ENCODE measurements at regions not wholly inside any gene's neighbourhood (a gene's known extent, or its start where the extent isn't known, plus 50 kb on each side); places are given as distances from the start of the nearest gene placed in this dataset.

- DNase-seq, result no peak
Observed at GRCh38 chr4:163773940-163774339, 279.4 kb downstream of the TMA16 start.

DNA sequence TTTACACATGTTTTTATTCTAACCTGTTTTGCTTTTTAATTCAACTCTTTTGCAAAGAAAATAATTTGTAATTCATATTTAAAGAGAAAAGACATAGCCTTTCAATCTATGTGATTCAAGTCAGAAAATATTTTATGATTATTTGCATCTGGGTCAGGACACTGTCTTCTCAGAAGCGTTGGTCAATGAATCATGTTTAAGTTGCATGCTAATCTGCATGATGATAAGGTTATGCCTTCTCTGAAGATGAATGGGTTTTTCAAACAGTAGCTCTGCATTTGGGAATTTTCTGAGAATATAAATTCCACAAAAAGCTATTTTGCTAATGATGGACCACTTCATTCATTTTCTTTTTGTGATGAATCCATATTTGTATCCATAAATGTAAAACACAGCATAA, 282.5 kb downstream of the TMA16 start:
- peak; percentile 8 for DNase-seq

- DNase-seq, result no peak
Observed at GRCh38 chr4:163781726-163782125, 287.2 kb downstream of the TMA16 start.

DNA sequence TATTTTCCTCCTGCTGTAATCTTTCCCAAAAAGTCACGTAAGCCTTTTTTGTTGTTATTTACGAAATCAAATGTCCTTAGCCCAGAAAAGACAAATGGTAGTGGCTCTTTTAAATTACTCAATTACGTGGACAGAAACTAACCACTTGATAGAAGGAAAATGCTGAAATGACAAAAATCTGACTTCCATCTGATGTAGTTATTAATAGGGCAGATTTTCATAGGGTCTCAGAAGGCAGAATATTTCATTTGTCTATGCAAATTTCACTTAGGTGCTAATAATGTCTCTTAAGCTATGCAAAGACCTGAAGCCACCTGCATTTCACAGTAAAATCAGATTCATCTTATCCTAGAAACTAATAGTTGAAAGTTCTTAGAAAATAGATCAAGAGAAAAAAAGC, 295.7 kb downstream of the TMA16 start:
- DNase-seq, result no peak

DNA sequence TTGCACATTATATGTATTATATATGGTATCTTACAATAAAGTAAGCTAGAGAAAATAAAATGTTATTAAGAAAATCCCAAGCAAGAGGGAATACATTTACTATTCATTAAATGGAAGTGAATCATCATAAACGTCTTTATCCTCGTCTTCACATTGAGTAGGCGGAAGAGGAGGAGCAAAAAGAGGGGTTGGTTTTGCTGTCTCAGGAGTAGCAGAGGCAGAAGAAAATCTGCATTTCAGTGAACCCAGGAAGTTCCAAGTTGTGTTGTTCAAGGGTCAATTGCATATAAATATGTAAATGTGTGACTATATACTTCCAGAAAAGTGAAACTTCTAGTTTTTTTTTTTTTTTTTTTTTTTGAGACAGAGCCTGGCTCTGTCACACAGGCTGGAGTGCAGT, 301.4 kb downstream of the TMA16 start:
- DNase-seq, result no peak

DNA sequence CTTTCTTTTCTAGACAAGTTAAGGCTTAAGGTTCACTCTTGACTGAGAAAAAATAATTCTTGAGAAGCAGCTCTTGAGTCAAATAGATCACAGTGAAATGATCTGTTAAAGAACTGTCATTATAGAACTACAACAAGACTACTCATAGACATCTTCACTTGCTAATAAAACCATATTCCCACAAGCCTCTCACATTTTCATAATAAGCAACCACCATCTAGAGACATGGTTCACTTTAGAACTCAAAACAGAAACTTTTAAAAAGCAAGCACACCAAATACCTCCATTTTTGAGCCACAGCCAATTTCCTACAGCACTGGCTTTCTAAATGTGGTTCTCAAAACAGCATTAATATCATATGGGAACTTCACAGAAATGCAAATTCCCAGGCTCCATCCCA, 309.5 kb downstream of the TMA16 start:
- no peak for DNase-seq

DNA sequence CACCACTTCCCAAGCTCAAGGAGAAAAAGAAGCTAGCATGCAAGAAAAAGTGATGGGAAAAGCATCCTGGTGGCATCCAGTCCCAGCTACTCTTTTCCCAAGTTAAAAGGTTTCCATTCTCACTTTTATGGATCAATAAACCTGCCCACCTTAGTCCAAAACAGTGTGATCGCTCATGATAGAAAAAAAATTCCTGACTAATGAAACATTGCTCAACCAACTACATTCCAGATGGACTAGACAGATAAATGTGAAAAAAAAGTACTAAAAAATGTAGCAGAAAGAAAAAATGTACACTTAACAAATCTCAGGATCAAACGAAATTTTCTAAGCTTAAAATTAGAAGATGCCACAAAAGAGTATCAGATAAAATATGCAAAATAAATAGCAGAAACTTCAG, 312.2 kb downstream of the TMA16 start:
- no peak for DNase-seq

GRCh38 chr4:163808011-163808410, 313.5 kb downstream of the TMA16 start:
- DNase-seq, result no peak

GRCh38 chr4:163810755-163811154, 316.3 kb downstream of the TMA16 start:
- no peak for DNase-seq

- no peak for DNase-seq
Observed at GRCh38 chr4:163815776-163816175, 321.3 kb downstream of the TMA16 start.

DNA sequence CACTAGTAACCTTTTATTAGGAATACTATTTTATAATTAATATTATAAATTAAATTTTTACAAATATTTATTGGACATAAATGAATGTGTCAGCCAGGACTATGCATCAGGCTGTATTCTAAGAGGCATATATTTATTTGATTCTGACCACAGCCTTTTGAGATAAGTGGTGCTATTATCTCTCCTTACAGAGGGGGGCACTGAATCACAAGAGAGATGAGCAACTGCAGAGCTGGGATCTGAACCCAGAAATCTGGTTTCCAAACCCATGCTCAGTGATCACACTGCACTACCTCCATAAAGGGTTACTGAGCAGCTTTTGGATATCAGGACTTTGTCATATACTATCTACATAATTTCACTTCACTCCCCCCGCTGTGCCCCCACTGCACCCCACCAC, 322.0 kb downstream of the TMA16 start:
- no peak for DNase-seq

DNA sequence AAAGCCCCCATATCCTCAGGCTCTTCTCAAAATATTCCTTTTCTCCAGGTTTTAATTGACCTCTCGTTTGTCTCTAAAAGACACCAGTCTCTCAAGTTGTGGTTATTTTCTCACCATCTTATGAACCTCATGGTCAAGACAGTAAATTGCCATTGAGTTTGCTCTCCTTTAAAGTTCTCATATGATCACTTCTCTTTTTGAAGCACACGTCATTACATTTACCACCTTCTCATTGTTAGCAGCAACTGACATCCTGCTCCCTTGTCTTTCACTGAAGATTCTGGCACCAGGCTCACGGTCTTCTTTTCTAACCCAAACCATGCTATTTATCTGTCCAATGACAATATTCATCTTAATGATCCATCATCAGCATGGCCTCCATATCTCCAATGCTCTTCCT, 324.2 kb downstream of the TMA16 start:
- DNase-seq, result no peak

DNA sequence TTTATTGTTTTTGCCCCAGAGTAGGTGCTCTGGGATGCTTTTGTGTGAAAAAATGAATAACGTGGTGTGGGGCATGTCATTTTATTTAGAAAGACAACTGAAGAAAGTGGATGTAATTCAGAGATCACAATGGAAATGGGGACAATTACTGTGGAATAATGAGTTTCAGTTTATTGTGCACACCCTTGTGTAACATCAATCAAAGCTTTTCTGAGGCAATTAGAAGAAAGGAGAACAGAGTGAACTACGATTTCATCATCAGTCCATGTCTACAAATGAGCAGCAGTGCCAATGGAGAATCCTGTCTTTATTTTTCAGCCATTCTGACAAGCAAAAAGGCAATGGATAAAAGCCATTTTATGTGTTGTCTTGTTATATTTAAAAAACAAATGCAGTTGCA, 339.2 kb downstream of the TMA16 start:
- DNase-seq, result no peak

GRCh38 chr4:163846008-163846407, 351.5 kb downstream of the TMA16 start:
- DNase-seq, result no peak

GRCh38 chr4:163852246-163852645, 357.8 kb downstream of the TMA16 start:
- no peak for DNase-seq

DNA sequence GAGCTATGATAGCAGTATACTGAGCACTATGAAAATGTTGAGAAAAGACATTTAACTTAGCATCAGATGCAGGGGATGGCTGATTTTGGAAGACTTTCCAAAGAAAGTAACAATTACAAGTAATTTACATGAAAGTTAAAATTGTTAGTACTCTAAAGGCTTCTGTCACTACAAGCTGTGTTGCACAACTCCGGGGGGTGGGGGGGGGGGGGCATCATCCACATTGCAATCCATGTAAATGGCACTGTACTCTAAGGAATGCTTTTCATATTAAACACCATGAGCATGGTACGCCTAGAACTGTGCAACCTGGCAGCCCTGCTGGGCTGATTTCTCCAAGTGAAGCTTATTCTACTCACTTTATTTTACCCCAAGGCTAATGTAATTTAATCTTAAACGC, 363.4 kb downstream of the TMA16 start:
- DNase-seq, result no peak

DNA sequence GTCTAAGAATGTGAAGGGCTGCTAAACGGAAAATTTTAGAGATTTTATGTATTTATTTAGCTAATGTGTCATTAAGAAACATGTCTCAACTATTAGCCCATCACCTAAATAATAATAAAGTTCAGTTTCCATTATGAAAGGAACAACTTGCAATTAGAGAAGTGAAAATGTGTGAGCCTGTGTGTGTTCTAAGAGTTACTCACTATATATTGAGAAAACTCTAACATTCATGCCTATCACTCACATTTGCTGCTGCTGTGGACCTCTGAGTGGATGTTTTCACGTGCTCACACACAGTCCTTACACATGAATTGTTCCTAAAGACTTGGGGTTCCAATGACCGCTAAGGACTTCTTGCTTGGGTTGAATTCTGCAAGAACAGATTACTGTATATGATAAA, 364.0 kb downstream of the TMA16 start:
- no peak for DNase-seq

- DNase-seq, result no peak
Observed at GRCh38 chr4:163863082-163863481, 368.6 kb downstream of the TMA16 start.

DNA sequence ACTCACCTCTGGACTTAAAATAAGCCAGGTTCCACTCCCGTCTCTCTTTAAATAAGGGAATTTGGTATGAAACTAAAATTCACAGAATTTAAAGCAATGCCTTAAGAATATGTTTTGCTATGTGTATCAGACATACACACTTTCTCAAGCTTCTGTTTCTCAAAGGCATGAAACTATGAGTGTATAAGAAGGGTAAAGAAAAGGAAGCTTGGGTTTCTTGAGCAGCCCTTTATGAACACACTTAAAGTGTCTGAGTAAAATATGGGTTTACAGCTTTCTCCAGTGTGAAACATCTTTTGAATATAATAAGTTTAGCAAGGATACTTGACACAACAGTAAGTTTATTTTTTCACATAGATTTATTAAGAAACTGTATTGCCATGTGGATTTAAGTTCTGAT, 370.5 kb downstream of the TMA16 start:
- no peak for DNase-seq

- no peak for DNase-seq
Observed at GRCh38 chr4:163866728-163867315, 372.3 kb downstream of the TMA16 start.

GRCh38 chr4:163868445-163868844, 374.0 kb downstream of the TMA16 start:
- DNase-seq, result no peak

DNA sequence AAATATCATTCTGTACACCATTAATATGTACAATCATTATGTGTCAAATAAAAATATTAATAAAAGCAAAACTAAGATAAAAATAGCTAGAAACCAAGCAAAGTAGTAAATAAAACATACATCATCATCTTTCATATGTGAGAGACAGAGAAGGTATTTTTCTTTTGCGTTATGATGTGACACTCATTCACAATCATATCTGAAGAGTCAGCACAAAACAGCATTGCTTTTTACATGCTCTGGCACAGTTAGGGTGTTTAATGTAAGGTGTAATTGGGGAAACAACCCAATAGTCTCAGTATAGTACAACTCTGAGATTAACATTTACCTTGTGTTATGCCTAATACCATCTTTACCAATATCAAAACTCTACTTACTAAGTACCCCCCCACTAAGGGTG, 376.6 kb downstream of the TMA16 start:
- no peak for DNase-seq

DNA sequence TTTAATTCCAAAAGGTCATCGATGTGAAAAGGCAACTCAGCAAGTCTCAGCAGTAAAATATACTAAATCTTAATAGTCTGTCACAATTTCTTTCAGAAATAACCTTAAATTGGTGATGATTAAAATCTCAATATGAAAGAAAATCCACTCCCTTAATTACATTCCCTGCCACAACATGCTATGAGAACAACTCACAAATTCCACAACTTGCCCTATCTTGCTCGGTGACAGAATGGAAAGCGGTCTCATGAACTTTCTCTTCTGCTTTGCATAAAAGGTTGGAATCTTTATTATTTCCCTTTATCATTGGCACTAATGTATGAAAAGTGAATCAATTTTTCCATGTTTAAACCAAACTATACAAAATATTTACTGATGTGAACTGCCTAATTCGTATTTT, 380.8 kb downstream of the TMA16 start:
- DNase-seq, result no peak

DNA sequence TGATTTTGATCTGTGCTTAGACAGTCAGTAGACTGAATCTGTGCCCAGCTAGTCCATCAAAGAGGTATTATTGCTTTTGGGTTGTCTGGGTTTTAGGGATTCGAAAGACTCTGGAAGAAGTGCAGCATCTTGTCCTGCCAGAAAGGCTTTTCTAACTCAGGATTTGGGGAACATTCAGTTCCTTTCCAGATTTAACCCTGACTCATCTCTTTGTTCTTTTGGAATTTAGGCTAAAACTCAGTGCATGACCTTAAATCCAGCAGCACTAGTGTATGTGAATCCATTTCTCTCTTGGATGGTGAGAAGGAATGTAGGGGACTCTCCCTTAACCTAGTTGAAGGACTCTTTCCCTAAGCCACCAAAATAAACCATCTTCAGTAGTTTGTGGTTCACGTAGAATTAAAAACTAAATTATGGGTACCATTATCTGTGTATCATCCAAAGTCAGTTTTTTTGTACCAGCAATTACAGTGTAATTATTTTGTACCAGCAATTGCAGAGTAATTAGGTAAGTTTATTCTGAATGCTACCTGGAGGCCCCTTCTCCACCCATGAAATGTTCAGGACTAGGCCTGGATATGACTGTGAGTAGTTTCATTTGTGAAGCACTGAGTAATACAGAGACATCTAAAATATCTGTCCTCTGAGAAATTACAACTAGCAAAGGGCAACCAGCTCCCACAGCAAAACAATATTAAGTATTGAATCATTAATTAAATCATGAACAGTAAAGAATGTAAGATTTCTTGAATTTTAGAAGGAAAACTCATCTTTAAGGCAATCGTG, 384.0 kb downstream of the TMA16 start:
- DNase-seq, result no peak

DNA sequence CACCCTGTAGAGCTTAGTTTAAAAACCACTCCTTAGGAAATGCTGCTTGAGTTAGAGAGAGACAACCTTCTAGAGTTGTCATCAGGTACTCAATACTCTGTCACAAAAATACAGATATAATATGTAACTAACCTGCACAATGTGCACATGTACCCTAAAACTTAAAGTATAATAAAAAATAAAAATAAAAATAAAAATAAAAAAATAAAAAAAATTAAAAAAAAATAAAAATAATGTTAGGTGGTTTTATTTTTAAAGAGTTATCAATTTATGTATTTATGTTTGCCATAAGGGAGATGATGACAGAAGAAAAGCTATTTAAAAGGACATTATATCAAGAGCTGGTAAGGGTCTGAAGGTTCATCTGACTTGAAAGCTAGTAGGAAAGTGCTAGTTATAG, 397.9 kb downstream of the TMA16 start:
- no peak for DNase-seq

All from fibroblast of upper back skin (primary cell).